ENCODE measurements at regions not wholly inside any gene's neighbourhood (a gene's known extent, or its start where the extent isn't known, plus 50 kb on each side); places are given as distances from the start of the nearest gene placed in this dataset.

- Histone ChIP-seq H3K9me3 (no peaks in the 10 kb centered on the region), H3K36me3 (no peaks in the 10 kb centered on the region), H3K27me3 (no peaks in the 10 kb centered on the region), H3K27ac (no peak overlapping the region), H3K4me3 (no peak overlapping the region), H3K4me1 (no peaks in the 10 kb centered on the region)
- no peak for TF ChIP-seq CTCF (IDR thresholded peaks at IDR 0.05)
- intact Hi-C loops (cut with DNase I) = no loop called here
- no peak for DNase-seq
- ATAC-seq = no peak
These were observed 169.0 kb upstream of the KIAA1217 start for GRCh38 chr10:24039897-24040296.

- no peaks in the 10 kb centered on the region for H3K27me3 ChIP-seq
- intact Hi-C loops (cut with DNase I) = no loop called here
- H3K4me3 ChIP-seq = no peak overlapping the region
- H3K36me3 ChIP-seq = no peaks in the 10 kb centered on the region
- no peak for ATAC-seq
- H3K9me3 ChIP-seq = no peaks in the 10 kb centered on the region
- H3K4me1 ChIP-seq = no peaks in the 10 kb centered on the region
- no peak overlapping the region for H3K27ac ChIP-seq
- no peak for DNase-seq
- no peak for TF ChIP-seq CTCF (IDR thresholded peaks at IDR 0.05)
These were observed 167.9 kb upstream of the KIAA1217 start for GRCh38 chr10:24041034-24041433.

GRCh38 chr10:24041834-24042233 is 167.1 kb upstream of the KIAA1217 start:
- DNase-seq (no peak), ATAC-seq (no peak)
- Histone ChIP-seq H3K36me3 (no peaks in the 10 kb centered on the region), H3K27ac (no peak overlapping the region), H3K4me1 (no peaks in the 10 kb centered on the region), H3K9me3 (no peaks in the 10 kb centered on the region), H3K4me3 (no peak overlapping the region), H3K27me3 (no peaks in the 10 kb centered on the region)
- TF ChIP-seq CTCF (IDR thresholded peaks at IDR 0.05) = no peak
- intact Hi-C loops (cut with DNase I) = no loop called here

GRCh38 chr10:24042884-24043283 is 166.1 kb upstream of the KIAA1217 start:
- Histone ChIP-seq H3K9me3 (no peaks in the 10 kb centered on the region), H3K27ac (no peak overlapping the region), H3K36me3 (no peaks in the 10 kb centered on the region), H3K27me3 (no peaks in the 10 kb centered on the region), H3K4me1 (no peaks in the 10 kb centered on the region), H3K4me3 (no peak overlapping the region)
- TF ChIP-seq CTCF (IDR thresholded peaks at IDR 0.05) = no peak
- DNase-seq (no peak), ATAC-seq (no peak)
- intact Hi-C loops (cut with DNase I) = no loop called here

- no peak for DNase-seq
- H3K4me3 ChIP-seq = no peak overlapping the region
- ATAC-seq = no peak
- intact Hi-C loops (cut with DNase I) = no loop called here
- H3K9me3 ChIP-seq = peaks cover 5% of the 10 kb centered on the region
- no peaks in the 10 kb centered on the region for H3K36me3 ChIP-seq
- H3K27ac ChIP-seq = no peak overlapping the region
- no peaks in the 10 kb centered on the region for H3K27me3 ChIP-seq
- H3K4me1 ChIP-seq = no peaks in the 10 kb centered on the region
- TF ChIP-seq CTCF (IDR thresholded peaks at IDR 0.05) = no peak
These were observed 162.9 kb upstream of the KIAA1217 start for GRCh38 chr10:24046060-24046459.

- Histone ChIP-seq H3K27ac (no peak overlapping the region), H3K36me3 (no peaks in the 10 kb centered on the region), H3K4me1 (no peaks in the 10 kb centered on the region), H3K9me3 (peaks cover 5% of the 10 kb centered on the region), H3K4me3 (no peak overlapping the region), H3K27me3 (no peaks in the 10 kb centered on the region)
- intact Hi-C loops (cut with DNase I) = no loop called here
- DNase-seq (no peak), ATAC-seq (no peak)
- TF ChIP-seq CTCF (IDR thresholded peaks at IDR 0.05) = no peak
These were observed 161.8 kb upstream of the KIAA1217 start for GRCh38 chr10:24047176-24047575.

Measured in upper lobe of right lung (tissue), 1 donor.